ENCODE measurements at regions not wholly inside any gene's neighbourhood (a gene's known extent, or its start where the extent isn't known, plus 50 kb on each side); places are given as distances from the start of the nearest gene placed in this dataset.
A peak's percentile ranks its signal among the peaks of the same experiment; 100 is the strongest.
"Not testable (repeated sequence)": the region's sequence is repeated elsewhere in the genome, so short reads cannot be mapped to it uniquely, and the experiment has no call there.

DNA sequence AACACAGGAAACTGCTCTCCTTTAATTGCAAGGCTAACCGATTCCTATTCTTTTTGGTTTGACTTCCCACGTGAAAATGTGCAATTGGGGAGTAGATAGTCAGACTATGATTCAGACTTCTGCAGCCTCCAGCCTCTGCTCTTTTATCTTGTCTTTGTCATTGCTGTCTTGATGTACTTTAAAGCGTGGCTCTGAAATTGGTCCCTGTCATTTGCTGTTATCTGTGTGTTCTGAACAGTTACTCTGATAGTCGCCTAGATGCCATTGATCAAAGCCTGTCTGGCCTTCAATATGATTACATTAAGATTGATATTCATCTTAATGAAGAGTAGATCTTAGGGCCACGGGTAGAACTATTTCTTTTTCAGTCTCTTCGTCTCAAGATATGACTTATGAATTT, 799.2 kb downstream of the REEP3 start:
- no peak for DNase-seq (ENCODE audit: low spot score)

- no peak for DNase-seq (ENCODE audit: low spot score)
Observed at GRCh38 chr10:64329510-64329909, 808.3 kb downstream of the REEP3 start.

DNA sequence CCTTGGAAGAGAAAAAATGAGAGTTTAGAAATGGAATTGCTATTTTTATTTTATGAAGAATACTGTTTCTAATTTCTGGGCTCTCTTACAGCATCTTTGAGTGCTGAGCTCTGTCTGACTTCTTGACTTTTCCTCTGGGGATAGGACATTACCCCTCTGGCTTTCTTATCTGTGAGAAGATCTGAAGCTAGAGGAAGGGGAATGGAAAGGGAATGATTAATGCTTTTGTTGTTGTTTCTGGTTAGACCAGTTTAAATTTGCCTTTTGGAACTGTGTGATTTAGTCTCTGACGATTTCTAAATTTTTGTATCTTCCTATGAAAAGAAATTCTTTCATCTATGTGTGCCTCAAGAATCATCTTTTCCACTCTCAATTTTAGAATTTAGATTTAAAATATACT, 811.4 kb downstream of the REEP3 start:
- no peak for DNase-seq (ENCODE audit: low spot score)

GRCh38 chr10:64334084-64334483, 812.9 kb downstream of the REEP3 start:
- peak; percentile 6 for DNase-seq (ENCODE audit: low spot score)

GRCh38 chr10:64344211-64344610, 823.0 kb downstream of the REEP3 start:
- no peak for DNase-seq (ENCODE audit: low spot score)

DNA sequence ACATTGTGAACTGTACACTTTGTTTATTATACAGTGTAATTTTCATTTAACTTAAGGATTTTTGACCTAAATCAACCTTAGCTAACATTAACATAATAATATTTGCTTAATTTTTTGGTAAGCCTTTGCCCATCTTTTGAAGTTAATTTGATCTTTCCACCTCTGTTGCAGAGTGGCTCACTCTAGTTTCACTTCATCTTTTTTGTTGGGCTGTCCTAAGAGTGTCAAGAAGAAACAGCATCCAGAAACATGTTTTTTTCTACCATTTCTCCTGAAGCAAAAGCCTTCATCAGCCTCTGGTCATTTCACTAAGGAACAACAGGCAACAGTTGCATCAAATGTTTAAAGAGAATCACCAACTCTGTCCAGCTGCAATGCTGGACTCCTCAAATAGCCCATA, 824.7 kb downstream of the REEP3 start:
- DNase-seq (ENCODE audit: low spot score), result no peak

GRCh38 chr10:64346389-64346788, 825.2 kb downstream of the REEP3 start:
- DNase-seq (ENCODE audit: low spot score), result no peak

GRCh38 chr10:64350665-64351064, 829.5 kb downstream of the REEP3 start:
- DNase-seq (ENCODE audit: low spot score), result no peak

DNA sequence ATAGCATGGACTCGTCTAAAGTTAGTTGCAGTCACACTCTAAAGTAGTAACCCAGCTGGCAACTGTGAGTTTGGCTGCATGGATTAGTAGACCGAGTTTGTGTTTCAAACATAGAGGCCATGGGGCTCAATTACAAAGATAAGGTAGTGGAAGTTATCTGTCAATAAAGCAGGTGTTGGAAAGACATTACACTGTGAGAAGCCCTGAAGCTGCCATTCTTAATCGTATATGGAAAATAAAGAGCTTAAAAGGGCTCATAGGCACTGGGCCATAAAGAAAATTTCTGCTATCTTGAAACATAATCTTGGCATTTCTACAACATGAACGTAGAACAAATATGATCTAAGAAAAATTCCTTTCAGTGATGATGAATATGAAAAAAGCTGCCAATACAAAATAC, 837.7 kb downstream of the REEP3 start:
- DNase-seq (ENCODE audit: low spot score), result no peak

DNA sequence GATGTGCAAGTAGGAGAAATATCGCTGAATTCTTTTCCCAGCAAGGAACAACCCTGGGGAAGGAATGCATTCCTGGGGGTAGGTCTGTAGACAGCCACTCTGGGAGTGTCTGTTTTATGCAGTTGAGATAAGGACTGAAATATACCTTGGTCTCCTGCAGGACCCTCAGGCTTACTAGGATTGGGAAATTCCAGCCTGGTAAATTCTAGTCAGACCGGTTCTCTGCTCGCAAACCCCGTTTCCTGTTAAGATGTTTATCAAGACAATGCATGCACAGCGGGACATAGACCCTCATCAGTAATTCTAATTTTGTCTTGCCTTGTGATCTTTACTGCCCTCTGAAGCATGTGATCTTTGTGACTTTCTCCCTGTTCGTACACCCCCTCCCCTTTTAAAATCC, 839.0 kb downstream of the REEP3 start:
- not testable (repeated sequence) for DNase-seq (ENCODE audit: low spot score)

GRCh38 chr10:64363687-64364086, 842.5 kb downstream of the REEP3 start:
- DNase-seq (ENCODE audit: low spot score), result no peak

DNA sequence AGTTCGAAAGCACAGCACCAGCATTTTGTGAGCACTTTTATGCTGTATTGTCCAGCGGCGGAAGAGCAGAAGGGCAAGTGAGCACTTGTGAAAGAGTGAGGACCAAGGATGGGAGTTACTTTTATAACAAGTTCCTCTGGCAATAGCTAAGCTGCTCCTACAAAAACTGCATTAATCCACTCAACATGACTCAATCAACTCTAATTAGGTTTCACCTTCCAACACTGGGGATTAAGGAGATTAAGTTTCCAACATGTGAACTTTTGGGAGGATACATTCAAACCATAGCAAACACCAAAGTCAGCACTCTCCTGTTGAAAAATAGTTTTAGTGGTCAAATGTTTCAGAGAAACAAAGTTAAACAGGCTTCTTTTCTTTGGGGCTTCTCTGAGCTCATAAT, 844.5 kb downstream of the REEP3 start:
- no peak for DNase-seq (ENCODE audit: low spot score)

DNA sequence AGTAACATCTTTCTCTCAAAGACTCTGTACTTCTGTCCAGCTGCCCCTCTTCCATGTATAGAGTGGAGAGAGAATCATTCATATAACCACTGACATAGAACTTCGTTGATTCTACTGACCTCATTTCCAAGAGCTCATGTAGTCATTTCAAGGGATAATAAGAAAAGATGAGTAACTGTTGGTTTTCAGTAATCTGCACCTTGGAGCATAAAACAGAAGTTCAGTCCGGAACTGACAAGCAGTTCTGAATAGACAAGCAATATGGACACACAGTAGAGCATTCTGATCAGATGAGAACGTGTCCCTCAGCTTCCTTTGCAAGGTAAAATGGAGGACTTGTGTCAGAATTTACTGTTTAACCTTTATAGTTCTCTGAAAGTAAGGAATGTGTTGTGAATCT, 847.1 kb downstream of the REEP3 start:
- DNase-seq (ENCODE audit: low spot score), result no peak

- no peak for DNase-seq (ENCODE audit: low spot score)
Observed at GRCh38 chr10:64369885-64370773, 848.9 kb downstream of the REEP3 start.

DNA sequence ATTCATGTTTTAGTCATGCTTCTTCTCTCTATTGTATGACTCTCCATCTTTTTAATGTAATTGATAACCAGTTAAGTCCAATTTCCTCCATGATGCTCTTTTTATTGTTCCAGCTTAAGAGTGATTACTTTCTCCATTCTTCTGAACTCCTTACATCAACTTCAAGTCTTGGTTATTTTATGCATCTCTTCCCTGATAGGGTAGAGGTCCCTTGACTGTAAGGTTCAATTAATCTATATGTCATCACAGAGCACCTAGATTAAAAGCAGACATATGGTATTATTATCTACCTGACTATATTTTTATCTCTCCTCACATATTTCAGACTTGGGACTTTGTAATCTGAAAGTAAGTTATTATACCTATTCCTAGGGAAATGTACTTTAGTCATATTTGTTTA, 853.1 kb downstream of the REEP3 start:
- no peak for DNase-seq (ENCODE audit: low spot score)

GRCh38 chr10:64376167-64376566, 855.0 kb downstream of the REEP3 start:
- no peak for DNase-seq (ENCODE audit: low spot score)

DNA sequence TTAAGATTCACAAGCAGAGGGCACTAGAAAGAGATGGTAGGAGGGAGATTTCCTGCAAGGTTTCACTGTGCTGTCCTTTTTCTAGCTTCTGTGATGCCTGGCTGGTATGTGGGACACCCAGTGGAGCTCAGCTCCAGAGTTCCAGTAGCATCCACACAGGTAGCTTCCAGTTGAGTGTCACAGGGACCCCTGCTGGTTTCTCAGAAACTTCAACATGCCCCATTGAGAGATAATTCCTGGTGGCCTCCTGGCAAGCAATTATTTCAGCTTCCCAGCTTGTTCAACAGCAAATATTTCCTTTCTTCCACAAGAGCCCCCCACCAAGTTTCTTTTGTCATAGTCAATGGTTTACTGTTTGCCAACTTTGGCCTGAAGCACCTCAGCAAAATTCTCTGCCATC, 858.7 kb downstream of the REEP3 start:
- no peak for DNase-seq (ENCODE audit: low spot score)

GRCh38 chr10:64385355-64385754, 864.2 kb downstream of the REEP3 start:
- DNase-seq (ENCODE audit: low spot score), result no peak

GRCh38 chr10:64394744-64395143, 873.5 kb downstream of the REEP3 start:
- DNase-seq (ENCODE audit: low spot score), result peak; percentile 79

DNA sequence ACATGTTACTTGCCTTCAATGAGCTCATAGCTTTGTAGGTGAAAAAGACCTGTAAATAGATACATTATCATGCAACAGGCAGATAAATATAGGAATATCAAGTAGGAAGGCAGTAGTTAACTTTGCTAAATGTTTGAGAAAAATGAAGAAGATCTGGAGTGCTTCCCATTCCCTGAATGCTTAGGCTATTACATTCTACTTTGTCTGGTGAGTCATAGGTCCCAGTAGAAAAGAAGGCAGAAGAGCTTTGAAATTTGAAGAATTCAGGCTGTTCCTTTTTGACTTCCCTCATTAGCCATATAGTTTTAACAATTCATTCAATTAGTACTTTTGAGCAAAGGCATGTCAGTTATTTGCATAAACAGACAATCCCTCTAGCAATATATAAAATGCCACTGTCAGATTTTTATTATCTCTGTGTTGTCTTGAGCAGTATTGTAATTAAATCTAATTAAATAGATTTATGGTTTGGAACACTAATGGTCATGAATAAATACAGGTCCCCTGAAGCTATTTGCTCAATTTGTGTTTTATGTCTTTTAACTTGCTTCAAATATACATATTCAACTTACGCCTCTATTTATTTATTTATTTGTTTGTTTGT, 875.0 kb downstream of the REEP3 start:
- peak; percentile 76 for DNase-seq (ENCODE audit: low spot score)

DNA sequence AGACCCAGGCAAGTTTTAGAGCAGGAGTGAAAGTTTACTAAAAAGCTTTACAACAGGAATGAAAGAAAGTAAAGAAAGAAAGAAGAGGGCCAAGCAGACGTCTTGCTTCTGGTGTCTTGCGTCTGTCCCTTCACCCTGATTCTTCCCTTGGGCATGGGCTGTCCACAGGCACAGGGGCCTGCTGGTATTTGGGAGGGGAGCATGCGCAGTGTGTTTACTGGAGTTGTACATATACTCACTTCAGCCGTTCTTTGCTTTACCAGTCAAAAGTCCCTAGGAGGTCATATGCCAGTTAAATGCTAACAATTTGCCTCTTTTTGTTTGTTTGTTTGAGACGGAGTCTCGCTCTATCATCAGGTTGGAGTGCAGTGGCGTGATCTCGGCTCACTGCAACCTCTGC, 875.9 kb downstream of the REEP3 start:
- DNase-seq (ENCODE audit: low spot score), result no peak

GRCh38 chr10:64408391-64409183, 887.4 kb downstream of the REEP3 start:
- no peak for DNase-seq (ENCODE audit: low spot score)

DNA sequence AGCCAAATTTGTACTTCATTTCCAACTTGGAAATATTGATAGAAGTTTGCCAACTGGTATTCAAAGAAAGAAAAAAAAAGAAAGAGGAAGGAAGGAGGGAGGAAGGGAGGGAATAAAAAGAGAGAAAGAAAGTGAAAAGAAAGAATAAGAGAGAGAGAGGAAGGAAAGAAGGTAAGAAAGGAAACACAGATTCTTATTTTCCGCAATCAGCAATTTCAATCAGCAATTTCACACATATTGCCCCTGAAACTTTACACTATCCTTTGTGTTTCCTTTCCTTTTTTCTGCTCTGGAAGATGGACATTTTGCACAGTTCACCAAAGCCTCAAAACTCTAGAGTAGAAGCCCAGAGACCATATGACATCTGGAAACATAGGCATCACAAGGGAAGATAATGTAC, 888.1 kb downstream of the REEP3 start:
- no peak for DNase-seq (ENCODE audit: low spot score)

Measured in A172 (cell line).